Fibroblast of skin of scalp (primary cell): ENCODE measurements at regions not wholly inside any gene's neighbourhood (a gene's known extent, or its start where the extent isn't known, plus 50 kb on each side); places are given as distances from the start of the nearest gene placed in this dataset.
A peak's percentile ranks its signal among the peaks of the same experiment; 100 is the strongest.

ENCODE experiments used
- DNase-seq: peaks from one replicate; pipeline ENCODE4 v3.0.0-alpha.2; 2013

- no peak for DNase-seq
Observed at GRCh38 chr1:38328278-38329035, 281.9 kb upstream of the POU3F1 start.

- peak; percentile 2 for DNase-seq
Observed at GRCh38 chr1:38327559-38327973, 281.0 kb upstream of the POU3F1 start.

- no peak for DNase-seq
Observed at GRCh38 chr1:38326856-38327255, 280.3 kb upstream of the POU3F1 start.

GRCh38 chr1:38326135-38326534 is 279.5 kb upstream of the POU3F1 start:
- peak; percentile 2 for DNase-seq

GRCh38 chr1:38312753-38313152 is 266.2 kb upstream of the POU3F1 start:
- no peak for DNase-seq

- DNase-seq: no peak
Observed at GRCh38 chr1:38310079-38310478, 263.5 kb upstream of the POU3F1 start.

GRCh38 chr1:38308780-38309179 is 262.2 kb upstream of the POU3F1 start:
- peak; percentile 8 for DNase-seq

GRCh38 chr1:38305666-38306065 is 259.1 kb upstream of the POU3F1 start:
- no peak for DNase-seq

- no peak for DNase-seq
Observed at GRCh38 chr1:38303843-38304242, 257.2 kb upstream of the POU3F1 start.

GRCh38 chr1:38301040-38301439 is 254.4 kb upstream of the POU3F1 start:
- no peak for DNase-seq

- DNase-seq: no peak
Observed at GRCh38 chr1:38300616-38301015, 254.0 kb upstream of the POU3F1 start.

GRCh38 chr1:38297842-38298241 is 251.2 kb upstream of the POU3F1 start:
- peak; percentile 60 for DNase-seq

- no peak for DNase-seq
Observed at GRCh38 chr1:38297246-38297645, 250.7 kb upstream of the POU3F1 start.

- DNase-seq: no peak
Observed at GRCh38 chr1:38296047-38296446, 249.5 kb upstream of the POU3F1 start.

- DNase-seq: no peak
Observed at GRCh38 chr1:38293567-38293966, 247.0 kb upstream of the POU3F1 start.

GRCh38 chr1:38292969-38293368 is 246.4 kb upstream of the POU3F1 start:
- DNase-seq: no peak

GRCh38 chr1:38291906-38292521 is 245.4 kb upstream of the POU3F1 start:
- DNase-seq: no peak

GRCh38 chr1:38291336-38291735 is 244.7 kb upstream of the POU3F1 start:
- DNase-seq: no peak

GRCh38 chr1:38289034-38289433 is 242.4 kb upstream of the POU3F1 start:
- DNase-seq: no peak

GRCh38 chr1:38287547-38287946 is 241.0 kb upstream of the POU3F1 start:
- DNase-seq: no peak

- no peak for DNase-seq
Observed at GRCh38 chr1:38287036-38287435, 240.4 kb upstream of the POU3F1 start.

GRCh38 chr1:38285807-38286530 is 239.4 kb upstream of the POU3F1 start:
- DNase-seq: no peak

- no peak for DNase-seq
Observed at GRCh38 chr1:38284953-38285352, 238.4 kb upstream of the POU3F1 start.
